ENCODE measurements at regions not wholly inside any gene's neighbourhood (a gene's known extent, or its start where the extent isn't known, plus 50 kb on each side); places are given as distances from the start of the nearest gene placed in this dataset.
"Not testable (repeated sequence)": the region's sequence is repeated elsewhere in the genome, so short reads cannot be mapped to it uniquely, and the experiment has no call there.

- Histone ChIP-seq H3K4me1 (ENCODE audit: control insufficient read depth, insufficient read depth, low read length, poor library complexity, severe bottlenecking) (no peaks in the 10 kb centered on the region), H3K27ac (ENCODE audit: low read depth, low read length, severe bottlenecking) (no peak overlapping the region), H3K36me3 (ENCODE audit: control insufficient read depth, insufficient read depth, low read length) (no peaks in the 10 kb centered on the region), H3K9me3 (ENCODE audit: control insufficient read depth, low read length) (no peaks in the 10 kb centered on the region), H3K4me3 (ENCODE audit: extremely low read depth, insufficient read depth, low read length, poor library complexity, severe bottlenecking) (no peak overlapping the region)
- 78 to 91% methylated on average over 1 of the region's 1 CpG for WGBS, 2 experiments (ENCODE audit: insufficient coverage in 2 of 2)
These were observed 53.8 kb downstream of the ADRB2 start for GRCh38 chr5:148880197-148880596.

- Histone ChIP-seq H3K4me3 (ENCODE audit: extremely low read depth, insufficient read depth, low read length, poor library complexity, severe bottlenecking) (no peak overlapping the region), H3K36me3 (ENCODE audit: control insufficient read depth, insufficient read depth, low read length) (no peaks in the 10 kb centered on the region), H3K27ac (ENCODE audit: low read depth, low read length, severe bottlenecking) (no peak overlapping the region), H3K4me1 (ENCODE audit: control insufficient read depth, insufficient read depth, low read length, poor library complexity, severe bottlenecking) (no peaks in the 10 kb centered on the region), H3K9me3 (ENCODE audit: control insufficient read depth, low read length) (no peaks in the 10 kb centered on the region)
- WGBS, 2 experiments (ENCODE audit: insufficient coverage in 2 of 2), result 96 to 100% methylated on average over 1 of the region's 2 CpGs
These were observed 54.3 kb downstream of the ADRB2 start for GRCh38 chr5:148880696-148881095.

- H3K4me1 ChIP-seq (ENCODE audit: control insufficient read depth, insufficient read depth, low read length, poor library complexity, severe bottlenecking), result no peaks in the 10 kb centered on the region
- no peak overlapping the region for H3K4me3 ChIP-seq (ENCODE audit: extremely low read depth, insufficient read depth, low read length, poor library complexity, severe bottlenecking)
- no peaks in the 10 kb centered on the region for H3K9me3 ChIP-seq (ENCODE audit: control insufficient read depth, low read length)
- no peak overlapping the region for H3K27ac ChIP-seq (ENCODE audit: low read depth, low read length, severe bottlenecking)
- 60 to 83% methylated on average over 1 to 2 of the region's 2 CpGs for WGBS, 2 experiments (ENCODE audit: insufficient coverage in 2 of 2)
- no peaks in the 10 kb centered on the region for H3K36me3 ChIP-seq (ENCODE audit: control insufficient read depth, insufficient read depth, low read length)
These were observed 55.9 kb downstream of the ADRB2 start for GRCh38 chr5:148882332-148882731.

- 94 to 100% methylated on average over 2 of the region's 3 CpGs for WGBS, 2 experiments (ENCODE audit: insufficient coverage in 2 of 2)
- Histone ChIP-seq H3K36me3 (ENCODE audit: control insufficient read depth, insufficient read depth, low read length) (no peaks in the 10 kb centered on the region), H3K9me3 (ENCODE audit: control insufficient read depth, low read length) (no peaks in the 10 kb centered on the region), H3K4me3 (ENCODE audit: extremely low read depth, insufficient read depth, low read length, poor library complexity, severe bottlenecking) (no peak overlapping the region), H3K27ac (ENCODE audit: low read depth, low read length, severe bottlenecking) (no peak overlapping the region), H3K4me1 (ENCODE audit: control insufficient read depth, insufficient read depth, low read length, poor library complexity, severe bottlenecking) (no peaks in the 10 kb centered on the region)
These were observed 58.1 kb downstream of the ADRB2 start for GRCh38 chr5:148884339-148885020.

GRCh38 chr5:148887123-148887881 is 60.9 kb downstream of the ADRB2 start:
- no peaks in the 10 kb centered on the region for H3K36me3 ChIP-seq (ENCODE audit: control insufficient read depth, insufficient read depth, low read length)
- no peak overlapping the region for H3K27ac ChIP-seq (ENCODE audit: low read depth, low read length, severe bottlenecking)
- no peaks in the 10 kb centered on the region for H3K4me1 ChIP-seq (ENCODE audit: control insufficient read depth, insufficient read depth, low read length, poor library complexity, severe bottlenecking)
- H3K4me3 ChIP-seq (ENCODE audit: extremely low read depth, insufficient read depth, low read length, poor library complexity, severe bottlenecking), result no peak overlapping the region
- H3K9me3 ChIP-seq (ENCODE audit: control insufficient read depth, low read length), result no peaks in the 10 kb centered on the region

- H3K4me3 ChIP-seq (ENCODE audit: extremely low read depth, insufficient read depth, low read length, poor library complexity, severe bottlenecking); H3K36me3 ChIP-seq (ENCODE audit: control insufficient read depth, insufficient read depth, low read length); H3K4me1 ChIP-seq (ENCODE audit: control insufficient read depth, insufficient read depth, low read length, poor library complexity, severe bottlenecking); H3K9me3 ChIP-seq (ENCODE audit: control insufficient read depth, low read length); H3K27ac ChIP-seq (ENCODE audit: low read depth, low read length, severe bottlenecking): not testable (repeated sequence)
- 77 to 81% methylated on average over 2 of the region's 5 CpGs for WGBS, 2 experiments (ENCODE audit: insufficient coverage in 2 of 2)
These were observed 63.5 kb downstream of the ADRB2 start for GRCh38 chr5:148889936-148890335.

GRCh38 chr5:148895441-148895840 is 69.0 kb downstream of the ADRB2 start:
- not testable (repeated sequence) for H3K4me1 ChIP-seq (ENCODE audit: control insufficient read depth, insufficient read depth, low read length, poor library complexity, severe bottlenecking); H3K4me3 ChIP-seq (ENCODE audit: extremely low read depth, insufficient read depth, low read length, poor library complexity, severe bottlenecking); H3K36me3 ChIP-seq (ENCODE audit: control insufficient read depth, insufficient read depth, low read length); H3K9me3 ChIP-seq (ENCODE audit: control insufficient read depth, low read length); H3K27ac ChIP-seq (ENCODE audit: low read depth, low read length, severe bottlenecking)
- WGBS, 2 experiments (ENCODE audit: insufficient coverage in 2 of 2), result no CpG with 5 or more reads among the region's 1 CpG

GRCh38 chr5:148897842-148898241 is 71.4 kb downstream of the ADRB2 start:
- H3K27ac ChIP-seq (ENCODE audit: low read depth, low read length, severe bottlenecking), result no peak overlapping the region
- WGBS, 2 experiments (ENCODE audit: insufficient coverage in 2 of 2), result 92 to 98% methylated on average over 8 to 9 of the region's 9 CpGs

GRCh38 chr5:148898413-148899075 is 72.1 kb downstream of the ADRB2 start:
- Histone ChIP-seq H3K9me3 (ENCODE audit: control insufficient read depth, low read length) (peaks cover 4% of the 10 kb centered on the region), H3K27ac (ENCODE audit: low read depth, low read length, severe bottlenecking) (no peak overlapping the region), H3K36me3 (ENCODE audit: control insufficient read depth, insufficient read depth, low read length) (no peaks in the 10 kb centered on the region), H3K4me3 (ENCODE audit: extremely low read depth, insufficient read depth, low read length, poor library complexity, severe bottlenecking) (no peak overlapping the region), H3K4me1 (ENCODE audit: control insufficient read depth, insufficient read depth, low read length, poor library complexity, severe bottlenecking) (no peaks in the 10 kb centered on the region)
- WGBS, 2 experiments (ENCODE audit: insufficient coverage in 2 of 2), result 50 to 100% methylated on average over 1 to 2 of the region's 2 CpGs

More at GRCh38 chr5:148897842-148898241, 71.4 kb downstream of the ADRB2 start:
- Histone ChIP-seq H3K4me1 (ENCODE audit: control insufficient read depth, insufficient read depth, low read length, poor library complexity, severe bottlenecking) (no peaks in the 10 kb centered on the region), H3K9me3 (ENCODE audit: control insufficient read depth, low read length) (peaks cover 4% of the 10 kb centered on the region), H3K4me3 (ENCODE audit: extremely low read depth, insufficient read depth, low read length, poor library complexity, severe bottlenecking) (no peak overlapping the region), H3K36me3 (ENCODE audit: control insufficient read depth, insufficient read depth, low read length) (no peaks in the 10 kb centered on the region)

GRCh38 chr5:148899993-148900392 is 73.6 kb downstream of the ADRB2 start:
- WGBS, 2 experiments (ENCODE audit: insufficient coverage in 2 of 2), result 88 to 97% methylated on average over 3 of the region's 3 CpGs
- no peak overlapping the region for H3K27ac ChIP-seq (ENCODE audit: low read depth, low read length, severe bottlenecking)

GRCh38 chr5:148902478-148902877 is 76.1 kb downstream of the ADRB2 start:
- H3K9me3 ChIP-seq (ENCODE audit: control insufficient read depth, low read length), result no peaks in the 10 kb centered on the region
- H3K4me3 ChIP-seq (ENCODE audit: extremely low read depth, insufficient read depth, low read length, poor library complexity, severe bottlenecking), result no peak overlapping the region
- no peaks in the 10 kb centered on the region for H3K4me1 ChIP-seq (ENCODE audit: control insufficient read depth, insufficient read depth, low read length, poor library complexity, severe bottlenecking)
- no peaks in the 10 kb centered on the region for H3K36me3 ChIP-seq (ENCODE audit: control insufficient read depth, insufficient read depth, low read length)
- no peak overlapping the region for H3K27ac ChIP-seq (ENCODE audit: low read depth, low read length, severe bottlenecking)
- 57 to 60% methylated on average over 1 of the region's 2 CpGs for WGBS, 2 experiments (ENCODE audit: insufficient coverage in 2 of 2)

More at GRCh38 chr5:148899993-148900392, 73.6 kb downstream of the ADRB2 start:
- no peaks in the 10 kb centered on the region for H3K36me3 ChIP-seq (ENCODE audit: control insufficient read depth, insufficient read depth, low read length)
- H3K4me1 ChIP-seq (ENCODE audit: control insufficient read depth, insufficient read depth, low read length, poor library complexity, severe bottlenecking), result no peaks in the 10 kb centered on the region
- H3K9me3 ChIP-seq (ENCODE audit: control insufficient read depth, low read length), result no peaks in the 10 kb centered on the region
- no peak overlapping the region for H3K4me3 ChIP-seq (ENCODE audit: extremely low read depth, insufficient read depth, low read length, poor library complexity, severe bottlenecking)
